OCI-LY1 (cell line): ENCODE measurements at regions not wholly inside any gene's neighbourhood (a gene's known extent, or its start where the extent isn't known, plus 50 kb on each side); places are given as distances from the start of the nearest gene placed in this dataset.
"Not testable (repeated sequence)": the region's sequence is repeated elsewhere in the genome, so short reads cannot be mapped to it uniquely, and the experiment has no call there.

Experiments used
- CTCF ChIP-seq: fragments of 200-600 bp; sonication (generic), shearing (Covaris generic); IDR thresholded peaks from 2 replicates; pipeline ENCODE4 v1.5.1; 2017; ENCODE audit warnings: mild to moderate bottlenecking, antibody characterized with exemption, low read length, moderate library complexity, mixed read lengths
- EZH2 ChIP-seq: fragments of 200-600 bp; sonication (generic), shearing (Covaris generic); IDR thresholded peaks from 2 replicates; pipeline ENCODE4 v1.8.0; 2017; ENCODE audit warnings: borderline replicate concordance, mixed run types, mild to moderate bottlenecking, antibody characterized with exemption, low read length, moderate library complexity, mixed read lengths

GRCh38 chr7:5131238-5131637 lies 58.8 kb upstream of the WIPI2 start:
- not testable (repeated sequence) for TF ChIP-seq EZH2, CTCF
